ENCODE measurements at regions not wholly inside any gene's neighbourhood (a gene's known extent, or its start where the extent isn't known, plus 50 kb on each side); places are given as distances from the start of the nearest gene placed in this dataset.

GRCh38 chr11:71071736-71072509 lies 180.5 kb downstream of the SHANK2 start:
- 68 to 80% (median 78%) methylated on average over 15 of the region's 15 CpGs for WGBS, 5 donors
- DNase-seq, result no peak

GRCh38 chr11:71070490-71071453 lies 181.6 kb downstream of the SHANK2 start:
- no peak for DNase-seq
- H3K4me3 ChIP-seq, result no peak overlapping the region
- intact Hi-C loops (cut with DNase I; ENCODE audit: low total_unique reads), result no loop called here
- TF ChIP-seq CTCF (IDR thresholded peaks at IDR 0.05 in 8 of 11, conservative IDR thresholded peaks at IDR 0.05 in 3 of 11), result no peak
- no peak overlapping the region for H3K27ac ChIP-seq
- no peaks in the 10 kb centered on the region for H3K36me3 ChIP-seq
- H3K4me1 ChIP-seq, result no peaks in the 10 kb centered on the region
- peaks cover 0 to 5% (median 0%) of the 10 kb centered on the region in 8 donors for H3K9me3 ChIP-seq
- H3K27me3 ChIP-seq (replicated peaks in 1 of 7), result peaks cover 0 to 21% (median 0%) of the 10 kb centered on the region in 7 donors
- 81 to 92% (median 83%) methylated on average over 12 of the region's 12 CpGs for WGBS, 5 donors

More at GRCh38 chr11:71071736-71072509, 180.5 kb downstream of the SHANK2 start:
- no peaks in the 10 kb centered on the region for H3K4me1 ChIP-seq
- intact Hi-C loops (cut with DNase I; ENCODE audit: low total_unique reads), result no loop called here
- no peaks in the 10 kb centered on the region for H3K36me3 ChIP-seq
- no peak overlapping the region for H3K27ac ChIP-seq
- H3K9me3 ChIP-seq, result peaks cover 0 to 5% (median 0%) of the 10 kb centered on the region in 8 donors
- peaks cover 0 to 30% (median 0%) of the 10 kb centered on the region in 7 donors for H3K27me3 ChIP-seq (replicated peaks in 1 of 7)
- H3K4me3 ChIP-seq, result no peak overlapping the region
- no peak for TF ChIP-seq CTCF (IDR thresholded peaks at IDR 0.05 in 8 of 11, conservative IDR thresholded peaks at IDR 0.05 in 3 of 11)
- TF ChIP-seq POLR2A (IDR thresholded peaks at IDR 0.05), result no peak
- no peak for TF ChIP-seq POLR2AphosphoS5 (IDR thresholded peaks at IDR 0.05)

GRCh38 chr11:71068963-71069362 lies 183.4 kb downstream of the SHANK2 start:
- Histone ChIP-seq H3K27me3 (replicated peaks in 1 of 7) (peaks cover 0 to 24% (median 0%) of the 10 kb centered on the region in 7 donors), H3K4me3 (no peak overlapping the region), H3K4me1 (no peaks in the 10 kb centered on the region), H3K27ac (no peak overlapping the region), H3K36me3 (no peaks in the 10 kb centered on the region), H3K9me3 (peaks cover 0 to 5% (median 0%) of the 10 kb centered on the region in 8 donors)
- TF ChIP-seq POLR2A (IDR thresholded peaks at IDR 0.05), result no peak
- no peak for TF ChIP-seq POLR2AphosphoS5 (IDR thresholded peaks at IDR 0.05)
- TF ChIP-seq CTCF (IDR thresholded peaks at IDR 0.05 in 8 of 11, conservative IDR thresholded peaks at IDR 0.05 in 3 of 11), result no peak
- no peak for DNase-seq
- WGBS, 5 donors, result 84 to 100% (median 96%) methylated on average over 1 of the region's 1 CpG
- intact Hi-C loops (cut with DNase I; ENCODE audit: low total_unique reads), result no loop called here

- Histone ChIP-seq H3K36me3 (no peaks in the 10 kb centered on the region), H3K27me3 (replicated peaks in 1 of 7) (peaks cover 0 to 29% (median 0%) of the 10 kb centered on the region in 7 donors), H3K4me3 (no peak overlapping the region), H3K9me3 (peaks cover 0 to 5% (median 0%) of the 10 kb centered on the region in 8 donors), H3K4me1 (no peaks in the 10 kb centered on the region), H3K27ac (no peak overlapping the region)
- no peak for DNase-seq
- 92 to 99% (median 98%) methylated on average over 6 of the region's 6 CpGs for WGBS, 5 donors
- no peak for TF ChIP-seq CTCF (IDR thresholded peaks at IDR 0.05 in 8 of 11, conservative IDR thresholded peaks at IDR 0.05 in 3 of 11)
- TF ChIP-seq POLR2A (IDR thresholded peaks at IDR 0.05), result no peak
- no peak for TF ChIP-seq POLR2AphosphoS5 (IDR thresholded peaks at IDR 0.05)
- intact Hi-C loops (cut with DNase I; ENCODE audit: low total_unique reads), result no loop called here
Observed at GRCh38 chr11:71067753-71068152, 184.6 kb downstream of the SHANK2 start.
